HepG2 (cell line): ENCODE measurements at regions not wholly inside any gene's neighbourhood (a gene's known extent, or its start where the extent isn't known, plus 50 kb on each side); places are given as distances from the start of the nearest gene placed in this dataset.

Experiments used
- ATAC-seq: fragments of 200-7000 bp; cut with Tn5 transposase; 3 replicates; pipeline ENCODE4 v1.9.1; 2020; ENCODE audit warnings: mild to moderate bottlenecking, moderate library complexity
- BruUV-seq: library from RNA; stranded (reverse); fragments of 400-500 nt; replicated peaks from 2 replicates; lab custom pipeline; 2021; lab: Mats Ljungman, UMichigan
- CTCF ChIA-PET: fragments of 300-600 bp; formaldehyde crosslinking; extraction: SDS; loops from one replicate; lab custom pipeline; 2021; ENCODE audit warnings: low total read pairs, inconsistent platforms, low intra/inter-chr PET ratio; lab: Yijun Ruan, JAX
- POLR2A ChIA-PET: fragments of 350-600 bp; sonication (Branson Sonifier 250); formaldehyde crosslinking; loops from one replicate; lab custom pipeline; 2020; ENCODE audit warnings: antibody characterized with exemption, inconsistent platforms; lab: Yijun Ruan, JAX
- DNase-seq: peaks from one replicate; pipeline ENCODE4 v3.0.0-alpha.2; 2015; ENCODE audit warnings: low spot score
- FAIRE-seq: peaks from 3 replicates; lab custom pipeline; 2011; peaks lifted over from hg19 to GRCh38; lab: Jason Lieb, UNC
- H2AFZ ChIP-seq: one replicate; pipeline ENCODE4 v1.6.1; 2011; ENCODE audit warnings: low read length, inconsistent platforms
- H3K27ac ChIP-seq: fragments of 300-600 bp; 3 replicates; pipeline ENCODE4 v1.8.0; 2011; ENCODE audit warnings: mixed run types, mild to moderate bottlenecking, mixed read lengths, low read length, inconsistent platforms; ENCODE audit not compliant: insufficient read depth; ENCODE audit errors: extremely low read length
- H3K27me3 ChIP-seq, 2 experiments: fragments of 200-600 bp in 1 of 2; 2 replicates in 1 of 2; 3 replicates in 1 of 2; pipeline versions ENCODE4 v1.6.0 to v1.8.0; 2011; ENCODE audit warnings: low read length in 2 of 2, mild to moderate bottlenecking in 2 of 2, moderate library complexity in 2 of 2, inconsistent platforms in 1 of 2; ENCODE audit not compliant: insufficient read depth in 2 of 2, control insufficient read depth in 1 of 2
- H3K36me3 ChIP-seq, 2 experiments: fragments of 200-600 bp in 1 of 2; replicated peaks in 1 of 2; 2 replicates in 1 of 2; 3 replicates in 1 of 2; pipeline versions ENCODE4 v1.5.1 to v1.8.0; 2011; ENCODE audit warnings: low read length in 2 of 2, inconsistent platforms in 1 of 2; ENCODE audit not compliant: insufficient read depth in 2 of 2, control insufficient read depth in 1 of 2
- H3K4me1 ChIP-seq: 2 replicates; pipeline ENCODE4 v1.5.1; 2012; ENCODE audit warnings: low read length, inconsistent platforms; ENCODE audit not compliant: insufficient read depth
- H3K4me2 ChIP-seq: 2 replicates; pipeline ENCODE4 v1.6.0; 2011; ENCODE audit warnings: low read depth, low read length, inconsistent platforms
- H3K4me3 ChIP-seq, 3 experiments: fragments of 200-600 bp in 1 of 3; sonication (generic), shearing (Covaris generic) in 1 of 3; replicated peaks in 1 of 3; 2 replicates each; pipeline ENCODE4 v1.5.1; 2011 to 2016; ENCODE audit warnings: low read length in 3 of 3, inconsistent platforms in 2 of 3, low read depth in 2 of 3, mild to moderate bottlenecking in 2 of 3, control low read depth in 1 of 3, mixed read lengths in 1 of 3; ENCODE audit not compliant: insufficient read depth in 1 of 3
- H3K79me2 ChIP-seq: one replicate; pipeline ENCODE4 v1.6.1; 2011; ENCODE audit warnings: low read length, inconsistent platforms; ENCODE audit not compliant: insufficient read depth
- H3K9ac ChIP-seq: 2 replicates; pipeline ENCODE4 v1.6.0; 2011; ENCODE audit warnings: mild to moderate bottlenecking, low read depth, low read length, inconsistent platforms; ENCODE audit not compliant: insufficient read depth
- H3K9me3 ChIP-seq: 2 replicates; pipeline ENCODE4 v1.5.1; 2012; ENCODE audit warnings: mild to moderate bottlenecking, low read length
- H4K20me1 ChIP-seq: 2 replicates; pipeline ENCODE4 v1.6.0; 2011; ENCODE audit warnings: inconsistent platforms, mild to moderate bottlenecking, low read length, moderate library complexity; ENCODE audit not compliant: insufficient read depth
- ETV6 ChIP-seq: sonication (generic); formaldehyde crosslinking; conservative IDR thresholded peaks from 2 replicates; pipeline ENCODE4 v1.4.0; 2020; ENCODE audit warnings: missing genetic modification reagents
- FOXK1 ChIP-seq: sonication (generic); formaldehyde crosslinking; IDR thresholded peaks from 2 replicates; pipeline ENCODE4 v1.4.0; 2020; ENCODE audit warnings: low read depth, missing genetic modification reagents, borderline replicate concordance
- GATAD2A ChIP-seq: IDR thresholded peaks from 2 replicates; pipeline ENCODE4 v1.6.1; 2016
- KAT7 ChIP-seq: IDR thresholded peaks from 2 replicates; pipeline ENCODE4 v1.6.1; 2018; ENCODE audit warnings: borderline replicate concordance, missing compliant biosample characterization
- MATR3 ChIP-seq: sonication (generic); formaldehyde crosslinking; IDR thresholded peaks from 2 replicates; pipeline ENCODE4 v1.4.0; 2020; ENCODE audit warnings: missing genetic modification reagents
- MYNN ChIP-seq: sonication (generic); formaldehyde crosslinking; IDR thresholded peaks from 2 replicates; pipeline ENCODE4 v1.4.0; 2020; ENCODE audit warnings: mild to moderate bottlenecking, low read depth, missing genetic modification reagents
- PITX1 ChIP-seq: sonication (generic); formaldehyde crosslinking; IDR thresholded peaks from 2 replicates; pipeline ENCODE4 v1.5.1; 2020; ENCODE audit warnings: mild to moderate bottlenecking, missing genetic modification reagents
- SMAD1 ChIP-seq: sonication (generic); formaldehyde crosslinking; IDR thresholded peaks from 2 replicates; pipeline ENCODE4 v1.4.0; 2020; ENCODE audit warnings: missing genetic modification reagents, low read depth, mild to moderate bottlenecking, borderline replicate concordance
- SOX13 ChIP-seq, 3 experiments: fragments of 450-650 bp in 1 of 3; sonication (generic) in 1 of 3; formaldehyde crosslinking in 1 of 3; IDR thresholded peaks in 2 of 3; conservative IDR thresholded peaks in 1 of 3; 2 replicates each; pipeline versions ENCODE4 v1.5.0 to v1.6.1; 2016 to 2020; ENCODE audit warnings: antibody characterized with exemption in 1 of 3, mild to moderate bottlenecking in 1 of 3, missing compliant biosample characterization in 1 of 3, missing genetic modification reagents in 1 of 3, moderate library complexity in 1 of 3
- SRSF1 ChIP-seq: fragments of 200-400 bp; formaldehyde crosslinking; optimal IDR thresholded peaks from 2 replicates; pipeline ENCODE3; 2017; ENCODE audit warnings: mild to moderate bottlenecking, low read depth, low read length, moderate library complexity
- ZBTB38 ChIP-seq: sonication (generic); formaldehyde crosslinking; IDR thresholded peaks from 2 replicates; pipeline ENCODE4 v1.5.1; 2020; ENCODE audit warnings: mild to moderate bottlenecking, missing genetic modification reagents
- ZFP36L2 ChIP-seq: sonication (generic); formaldehyde crosslinking; IDR thresholded peaks from 2 replicates; pipeline ENCODE4 v1.4.0; 2020; ENCODE audit warnings: missing genetic modification reagents
- ZFP37 ChIP-seq: sonication (generic); formaldehyde crosslinking; IDR thresholded peaks from 2 replicates; pipeline ENCODE4 v1.4.0; 2020; ENCODE audit warnings: missing genetic modification reagents, borderline replicate concordance
- ZNF569 ChIP-seq: sonication (generic); formaldehyde crosslinking; IDR thresholded peaks from 2 replicates; pipeline ENCODE4 v1.5.0; 2020; ENCODE audit warnings: mild to moderate bottlenecking, missing genetic modification reagents, moderate library complexity, borderline replicate concordance
- ZNF607 ChIP-seq: sonication (generic); formaldehyde crosslinking; IDR thresholded peaks from 2 replicates; pipeline ENCODE4 v1.5.1; 2020; ENCODE audit warnings: missing genetic modification reagents, mild to moderate bottlenecking, borderline replicate concordance
- ZNF644 ChIP-seq: IDR thresholded peaks from 2 replicates; pipeline ENCODE4 v1.6.1; 2016; ENCODE audit warnings: low read depth
- ZNF672 ChIP-seq: sonication (generic); formaldehyde crosslinking; IDR thresholded peaks from 2 replicates; pipeline ENCODE4 v1.8.1; 2022; ENCODE audit warnings: missing genetic modification reagents
- ZNF816 ChIP-seq: sonication (generic); formaldehyde crosslinking; IDR thresholded peaks from 2 replicates; pipeline ENCODE4 v1.8.0; 2022; ENCODE audit warnings: missing genetic modification reagents, mild to moderate bottlenecking, borderline replicate concordance
- WGBS: methylation state at CpG from one replicate; pipeline ENCODE4 v1.1.6; 2017; ENCODE audit warnings: low lambda C conversion rate; 5-methylcytosine and 5-hydroxymethylcytosine counted together
- in situ Hi-C: cut with HindIII; loops from 2 replicates; pipeline ENCODE4 v1.10.0; 2017; ENCODE audit warnings: low pct_unique_long_range_greater_than_20kb; ENCODE audit not compliant: extremely low pct_ligation_motif_present
- intact Hi-C: fragments of 100-400 bp; cut with micrococcal nuclease; formaldehyde crosslinking; loops from one replicate; pipeline ENCODE4 v1.10.0; 2022; ENCODE audit not compliant: unreplicated experiment
- TF ChIP-seq, protein P1 (sequence below): IDR thresholded peaks from 2 replicates; pipeline ENCODE4 v1.6.1; 2018; ENCODE audit warnings: missing genetic modification reagents, mild to moderate bottlenecking, missing compliant biosample characterization

DNA sequence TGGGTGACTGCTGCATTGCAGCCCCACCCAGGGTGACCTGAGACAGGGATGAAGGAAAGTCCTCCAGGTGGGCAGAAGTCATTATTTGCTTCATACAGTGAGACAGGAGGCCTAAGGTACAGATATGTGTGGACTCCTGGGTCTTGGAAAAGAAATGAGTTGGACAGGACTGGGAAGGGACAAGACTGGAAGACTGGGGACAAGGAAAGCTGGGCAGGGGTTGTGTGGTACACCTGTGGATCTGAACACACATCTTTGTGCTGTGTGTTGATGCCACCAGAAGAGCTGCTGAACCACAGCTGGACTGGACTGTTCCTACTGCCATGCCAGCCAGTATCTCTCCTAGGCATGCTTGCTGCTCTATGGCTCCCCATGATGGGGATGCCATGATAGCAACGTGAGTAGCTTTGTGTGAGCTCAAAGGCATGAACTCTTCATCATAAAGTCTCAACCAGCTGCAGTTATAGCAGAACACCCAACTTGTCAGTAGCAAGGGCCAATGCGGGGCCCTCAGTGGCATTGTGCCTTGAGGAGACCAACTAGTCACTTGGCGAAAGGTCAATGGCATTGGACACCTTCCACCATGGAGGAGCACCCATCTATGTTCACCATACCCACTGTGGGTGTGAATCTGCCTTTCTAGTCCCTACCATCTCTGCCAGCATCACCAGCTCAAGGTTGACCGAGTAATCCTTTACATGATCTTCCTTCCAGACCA is 76.0 kb upstream of the GRB10 start:
- no peak for ATAC-seq
- Histone ChIP-seq H3K36me3 (no peaks in the 10 kb centered on the region), H3K9me3 (no peaks in the 10 kb centered on the region), H4K20me1 (no peaks in the 10 kb centered on the region), H3K4me3 (no peak overlapping the region), H3K27ac (no peak overlapping the region), H3K79me2 (no peaks in the 10 kb centered on the region), H3K4me1 (no peaks in the 10 kb centered on the region), H3K4me2 (no peak overlapping the region), H2AFZ (no peak overlapping the region), H3K9ac (no peak overlapping the region)
- POLR2A ChIA-PET, result no interaction called here
- no peak for FAIRE-seq
- no TSS peak for BruUV-seq
- intact Hi-C loops, result no loop called here
- in situ Hi-C loops, result no loop called here
- DNase-seq, result no peak
- no peak for TF ChIP-seq ZFP37
- TF ChIP-seq ZBTB38 (CRISPR knock-in tag), result no peak
- TF ChIP-seq ZNF672 (CRISPR knock-in tag), result no peak
- no peak for TF ChIP-seq SMAD1 (CRISPR knock-in tag)
- no peak for TF ChIP-seq ZNF644 (CRISPR knock-in tag)
- TF ChIP-seq, protein P1, sequence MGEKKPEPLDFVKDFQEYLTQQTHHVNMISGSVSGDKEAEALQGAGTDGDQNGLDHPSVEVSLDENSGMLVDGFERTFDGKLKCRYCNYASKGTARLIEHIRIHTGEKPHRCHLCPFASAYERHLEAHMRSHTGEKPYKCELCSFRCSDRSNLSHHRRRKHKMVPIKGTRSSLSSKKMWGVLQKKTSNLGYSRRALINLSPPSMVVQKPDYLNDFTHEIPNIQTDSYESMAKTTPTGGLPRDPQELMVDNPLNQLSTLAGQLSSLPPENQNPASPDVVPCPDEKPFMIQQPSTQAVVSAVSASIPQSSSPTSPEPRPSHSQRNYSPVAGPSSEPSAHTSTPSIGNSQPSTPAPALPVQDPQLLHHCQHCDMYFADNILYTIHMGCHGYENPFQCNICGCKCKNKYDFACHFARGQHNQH (CRISPR knock-in tag), result no peak
- TF ChIP-seq KAT7 (CRISPR knock-in tag), result no peak
- no peak for TF ChIP-seq ZNF607 (CRISPR knock-in tag)
- no peak for TF ChIP-seq ZNF816
- TF ChIP-seq MYNN (CRISPR knock-in tag), result no peak
- no peak for TF ChIP-seq PITX1 (CRISPR knock-in tag)
- no peak for TF ChIP-seq ZNF569 (CRISPR knock-in tag)
- TF ChIP-seq ZFP36L2, result no peak
- TF ChIP-seq FOXK1 (CRISPR knock-in tag), result no peak
- TF ChIP-seq SOX13 (IDR thresholded peaks at IDR 0.05), result no peak
- TF ChIP-seq SOX13 (CRISPR knock-in tag; conservative IDR thresholded peaks at IDR 0.05 in 1 of 2, IDR thresholded peaks at IDR 0.05 in 1 of 2), result no peak
- TF ChIP-seq ETV6 (CRISPR knock-in tag), result no peak
- TF ChIP-seq MATR3 (CRISPR knock-in tag), result no peak
- TF ChIP-seq SRSF1, result no peak
- TF ChIP-seq GATAD2A (CRISPR knock-in tag), result no peak
- TF ChIP-seq, all 625 proteins: peak for 0
- CTCF ChIA-PET, result no interaction called here
- 67% methylated on average over 1 of the region's 4 CpGs for WGBS
- no peaks in the 10 kb centered on the region; a peak in 2 of 5 replicates for H3K27me3 ChIP-seq
